GM18870 (cell line): ENCODE measurements at regions not wholly inside any gene's neighbourhood (a gene's known extent, or its start where the extent isn't known, plus 50 kb on each side); places are given as distances from the start of the nearest gene placed in this dataset.
"Not testable (repeated sequence)": the region's sequence is repeated elsewhere in the genome, so short reads cannot be mapped to it uniquely, and the experiment has no call there.

Experiments used
- ATAC-seq: cut with Tn5 transposase; IDR thresholded peaks from one replicate; pipeline ENCODE4 v1.9.1; 2021; ENCODE audit warnings: moderate library complexity; ENCODE audit not compliant: unreplicated experiment

DNA sequence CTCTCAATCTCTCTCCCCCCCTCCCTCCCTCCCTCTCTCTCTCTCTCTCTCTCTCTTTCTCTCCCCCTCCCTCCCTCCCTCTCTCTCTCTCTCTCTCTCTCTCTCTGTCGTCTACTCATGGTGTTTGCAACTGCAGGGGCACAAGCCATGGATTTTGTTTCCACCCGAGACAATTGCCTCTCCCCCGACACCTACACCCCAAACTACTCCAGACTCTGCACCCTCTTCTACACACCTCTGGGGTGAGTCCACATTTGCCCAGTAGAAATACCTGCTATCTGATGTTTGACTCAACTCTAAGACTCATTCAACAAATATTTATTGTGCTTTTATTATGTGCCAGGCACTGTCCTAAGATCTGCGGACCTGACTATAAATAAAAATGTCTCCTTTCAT is 93.7 kb downstream of the TMEM17 start:
- ATAC-seq: no peak

GRCh38 chr2:62410926-62411456 is 95.0 kb downstream of the TMEM17 start:
- ATAC-seq: no peak

DNA sequence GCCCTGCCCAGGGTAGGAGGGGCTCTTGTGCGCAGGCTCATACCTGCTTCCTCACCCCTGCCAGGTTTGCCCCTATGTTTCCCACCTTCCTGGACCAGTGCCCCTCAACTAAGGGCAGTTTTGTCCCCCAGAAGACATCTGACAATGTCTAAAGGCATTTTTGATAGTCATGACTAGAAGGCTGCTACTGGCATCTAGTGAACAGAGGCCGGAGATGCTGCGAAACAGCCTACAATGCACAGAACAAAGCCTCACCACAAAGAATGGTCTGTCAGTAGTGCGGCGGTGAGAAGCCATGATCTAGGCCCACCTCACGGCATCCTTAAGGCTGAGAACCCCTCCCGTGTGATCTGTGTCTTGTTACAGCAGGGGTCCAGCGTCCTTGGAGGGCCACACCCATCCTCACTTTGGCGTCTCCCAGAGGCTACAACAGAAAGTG is 96.0 kb downstream of the TMEM17 start:
- ATAC-seq: no peak

DNA sequence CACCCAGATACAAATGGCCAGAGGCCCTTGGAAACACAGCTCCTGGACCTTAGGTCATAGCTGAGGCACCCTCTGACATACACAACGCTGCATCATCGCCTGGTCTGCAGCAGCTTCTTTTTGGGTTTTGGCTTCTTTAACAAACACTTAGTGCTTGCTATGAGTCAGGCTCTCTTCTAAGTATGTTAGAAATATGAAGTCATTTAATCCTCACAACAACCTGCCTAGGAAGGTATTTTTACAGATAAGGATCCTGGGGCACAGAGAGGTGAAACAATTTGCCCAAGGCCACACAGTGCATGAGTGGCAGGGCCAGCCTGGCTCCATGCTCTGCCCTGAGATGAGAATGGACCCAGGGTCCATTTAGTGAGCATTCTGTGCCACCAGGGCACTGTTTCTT is 96.6 kb downstream of the TMEM17 start:
- no peak for ATAC-seq

- ATAC-seq: no peak
Observed at GRCh38 chr2:62408241-62408677, 97.7 kb downstream of the TMEM17 start.

GRCh38 chr2:62407838-62408237 is 98.2 kb downstream of the TMEM17 start:
- ATAC-seq: no peak

DNA sequence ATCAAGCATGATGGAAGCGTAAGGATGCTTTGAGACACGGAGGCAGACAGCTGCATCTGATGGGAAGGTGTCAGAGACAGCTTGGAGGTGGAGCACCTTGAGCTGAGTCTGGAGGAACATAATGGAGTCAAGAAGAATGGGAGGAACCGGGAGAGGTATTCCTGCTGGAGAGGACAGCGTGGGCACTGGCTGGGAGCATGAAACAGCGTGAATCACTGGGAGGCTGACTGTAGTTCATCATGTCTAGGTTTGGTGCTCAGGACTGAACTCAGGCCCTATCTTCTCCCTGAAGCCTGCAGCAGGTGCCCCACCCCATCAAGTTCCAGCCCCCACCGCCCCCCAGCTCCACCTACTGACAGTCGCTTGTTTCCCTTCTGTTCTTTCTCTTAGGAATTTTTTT is 98.6 kb downstream of the TMEM17 start:
- no peak for ATAC-seq

GRCh38 chr2:62406573-62407043 is 99.4 kb downstream of the TMEM17 start:
- ATAC-seq: peak; percentile 84

DNA sequence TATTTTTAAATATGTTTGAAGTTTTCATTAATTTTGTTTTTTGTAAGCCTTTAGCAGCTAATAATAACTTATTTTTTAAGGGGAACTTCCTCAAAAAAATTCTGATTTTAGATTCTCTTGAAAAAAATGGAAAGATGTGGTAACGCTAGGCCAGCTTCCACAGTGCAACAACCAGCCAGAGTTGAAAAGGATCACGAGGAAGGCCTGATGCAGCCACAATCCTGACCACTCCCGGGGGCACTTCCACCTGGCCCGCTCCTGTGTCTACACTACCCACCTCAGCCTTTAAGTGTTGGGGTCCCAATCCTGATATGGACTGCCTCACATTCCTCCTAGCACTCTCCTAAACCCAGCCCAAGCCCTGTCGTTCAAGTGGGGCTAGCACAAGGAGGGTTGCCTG is 101.1 kb downstream of the TMEM17 start:
- no peak for ATAC-seq

DNA sequence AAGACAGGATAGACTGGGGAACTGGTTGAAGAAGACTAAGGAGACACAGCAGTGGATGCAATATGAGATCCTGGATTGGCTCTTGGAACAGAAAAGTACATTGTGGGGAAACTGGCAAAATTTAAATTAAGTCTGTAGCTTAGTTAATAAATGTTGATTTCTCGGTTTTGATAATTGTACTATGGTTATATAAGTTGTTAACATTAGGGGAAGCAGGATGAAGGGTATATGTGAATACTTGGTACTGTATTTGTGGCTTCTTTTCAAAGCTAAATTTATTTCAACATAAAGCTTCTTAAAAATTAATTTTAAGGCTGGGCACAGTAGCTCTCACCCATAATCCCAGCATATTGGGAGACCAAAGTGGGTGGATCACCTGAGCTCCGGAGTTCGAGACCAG is 103.8 kb downstream of the TMEM17 start:
- no peak for ATAC-seq

- no peak for ATAC-seq
Observed at GRCh38 chr2:62398356-62398755, 107.6 kb downstream of the TMEM17 start.

DNA sequence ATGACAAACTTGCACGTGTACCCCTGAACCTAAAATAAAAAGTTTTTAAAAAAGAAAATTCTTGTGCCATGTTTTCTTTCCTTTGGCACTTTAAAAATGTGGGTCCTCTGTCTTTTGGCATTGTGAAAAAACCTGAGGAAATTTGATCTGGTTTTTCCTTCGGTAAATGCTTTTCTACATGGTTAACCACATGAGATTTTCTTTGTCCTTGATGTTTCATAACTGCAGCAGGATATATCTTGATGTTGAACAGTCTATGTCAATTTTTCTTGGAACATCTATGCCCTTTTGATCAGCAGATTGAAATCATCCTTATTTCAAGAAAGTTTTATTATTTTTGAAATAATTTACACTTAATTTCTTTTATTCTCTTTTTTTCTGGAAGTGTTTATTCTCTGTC is 109.1 kb downstream of the TMEM17 start:
- ATAC-seq: no peak

GRCh38 chr2:62393293-62393692 is 112.7 kb downstream of the TMEM17 start:
- ATAC-seq: no peak

GRCh38 chr2:62391696-62392095 is 114.3 kb downstream of the TMEM17 start:
- ATAC-seq: no peak

DNA sequence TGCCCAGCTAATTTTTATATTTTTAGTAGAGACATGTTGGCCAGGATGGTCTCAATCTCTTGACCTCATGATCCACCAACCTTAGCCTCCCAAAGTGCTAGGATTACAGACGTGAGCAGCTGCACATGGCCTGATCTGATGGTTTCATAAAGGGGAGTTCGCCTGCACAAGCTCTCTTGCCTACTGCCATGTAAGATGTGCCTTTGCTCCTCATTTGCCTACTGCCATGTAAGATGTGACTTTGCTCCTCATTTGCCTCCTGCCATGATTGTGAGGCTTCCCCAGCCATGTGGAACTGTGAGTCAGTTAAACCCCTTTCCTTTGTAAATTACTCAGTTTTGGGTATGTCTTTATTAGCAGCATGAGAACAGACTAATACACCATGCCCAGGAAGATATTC is 119.6 kb downstream of the TMEM17 start:
- ATAC-seq: not testable (repeated sequence)

DNA sequence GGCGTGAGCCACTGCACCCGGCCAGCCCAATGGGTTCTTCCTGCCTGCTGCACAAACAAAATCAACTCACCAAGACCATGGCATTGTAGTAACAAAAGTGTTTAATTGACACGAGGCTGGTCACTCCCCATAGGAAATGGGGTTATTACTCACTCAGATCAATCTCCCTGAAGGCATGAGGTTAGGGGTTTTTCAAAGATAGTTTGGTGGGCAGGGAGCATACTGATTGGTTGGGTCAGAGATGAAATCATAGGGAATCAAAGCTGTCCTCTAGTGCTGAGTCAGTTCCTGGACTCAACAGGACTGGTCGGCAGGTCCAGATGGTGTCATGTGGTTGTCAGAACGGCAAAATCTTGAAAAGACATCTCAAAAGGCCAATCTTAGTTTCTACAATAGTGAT is 122.1 kb downstream of the TMEM17 start:
- ATAC-seq: no peak

DNA sequence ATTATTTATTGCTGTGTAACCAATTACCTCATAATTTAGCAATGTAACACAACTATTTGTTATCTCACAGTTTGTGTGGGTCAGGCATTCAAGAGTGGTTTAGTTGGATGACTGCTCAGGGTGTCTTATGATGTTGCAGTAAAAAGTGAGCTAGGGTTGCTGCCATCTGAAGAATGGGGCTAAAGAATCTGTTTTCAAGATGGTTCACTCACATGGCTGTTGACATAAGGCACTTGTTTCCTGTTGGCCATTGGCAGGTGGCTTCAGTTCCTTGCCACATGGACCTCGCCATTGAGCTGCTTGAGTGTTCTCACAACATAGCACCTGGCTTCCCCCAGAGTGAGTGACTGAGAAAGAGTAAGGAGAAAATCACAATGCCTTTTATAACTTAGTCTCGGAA is 123.2 kb downstream of the TMEM17 start:
- ATAC-seq: no peak

GRCh38 chr2:62382122-62382521 is 123.9 kb downstream of the TMEM17 start:
- no peak for ATAC-seq

DNA sequence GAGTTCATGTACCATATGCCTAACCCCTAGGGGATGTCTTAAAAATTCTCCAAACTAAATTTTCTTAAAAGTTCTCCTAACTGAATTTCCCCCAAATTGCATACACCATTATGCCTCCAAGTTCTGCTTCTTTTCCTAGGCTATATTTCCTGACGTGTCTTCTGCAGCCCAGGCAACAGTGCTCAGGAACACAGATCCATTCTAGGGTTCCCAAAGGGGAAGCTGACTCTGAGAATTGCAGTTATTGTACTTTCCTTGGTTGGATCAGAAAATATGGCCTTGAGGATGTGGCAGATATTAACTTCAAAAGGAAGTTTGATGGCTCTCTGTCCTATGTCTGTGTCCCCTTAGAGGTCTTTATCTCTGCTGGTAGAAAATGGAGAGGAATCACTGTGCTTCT is 124.3 kb downstream of the TMEM17 start:
- no peak for ATAC-seq

DNA sequence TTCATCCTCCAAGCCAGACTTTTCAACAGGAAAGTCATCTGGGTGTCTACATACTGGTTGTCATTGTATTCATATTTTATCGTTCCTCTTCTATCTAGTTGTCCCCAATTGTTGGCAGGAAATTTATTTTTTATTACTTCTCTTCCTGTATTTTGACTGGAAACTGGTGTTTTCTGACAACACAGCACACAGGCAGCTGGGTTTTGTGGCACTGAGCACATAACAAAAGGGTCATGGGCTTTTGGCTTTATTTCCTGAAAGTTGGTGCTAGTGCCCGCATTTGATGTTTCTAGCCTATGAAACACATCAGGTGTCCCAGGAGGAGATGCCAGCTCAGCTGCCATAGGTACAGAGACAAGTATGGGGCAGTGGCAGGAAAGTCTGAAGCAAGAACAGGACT is 126.4 kb downstream of the TMEM17 start:
- no peak for ATAC-seq

DNA sequence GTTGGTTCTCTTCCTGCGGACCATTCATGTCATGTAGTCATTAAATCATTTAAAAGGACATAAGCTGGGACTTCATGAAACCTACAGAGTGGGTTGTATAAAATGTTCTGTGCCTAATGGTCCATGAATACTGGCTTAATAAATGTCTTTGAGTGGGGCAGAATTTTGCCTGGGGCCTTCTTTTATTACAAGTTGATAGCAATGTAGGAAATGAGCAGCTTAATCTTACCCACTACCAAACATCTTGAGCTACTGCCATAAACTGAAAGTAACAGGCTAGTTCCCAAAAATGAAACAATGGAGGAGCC is 130.9 kb downstream of the TMEM17 start:
- ATAC-seq: no peak

GRCh38 chr2:62374301-62375112 is 131.5 kb downstream of the TMEM17 start:
- no peak for ATAC-seq

GRCh38 chr2:62372824-62373223 is 133.2 kb downstream of the TMEM17 start:
- ATAC-seq: no peak
